Duodenal mucosa (tissue), 2 donors: ENCODE measurements at regions not wholly inside any gene's neighbourhood (a gene's known extent, or its start where the extent isn't known, plus 50 kb on each side); places are given as distances from the start of the nearest gene placed in this dataset.
"Not testable (repeated sequence)": the region's sequence is repeated elsewhere in the genome, so short reads cannot be mapped to it uniquely, and the experiment has no call there.

Experiments used
- H3K27ac ChIP-seq: one replicate; pipeline ENCODE4 v1.7.0; 2013; ENCODE audit warnings: low read depth, low read length
- H3K27me3 ChIP-seq, 2 donors: one replicate each; pipeline ENCODE4 v1.7.0; 2013; ENCODE audit warnings: low read length in 2 of 2, control low read depth in 1 of 2; ENCODE audit not compliant: insufficient read depth in 2 of 2, control insufficient read depth in 1 of 2
- H3K36me3 ChIP-seq, 2 donors: one replicate each; pipeline ENCODE4 v1.7.0; 2013; ENCODE audit warnings: low read length in 2 of 2, control low read depth in 1 of 2; ENCODE audit not compliant: insufficient read depth in 2 of 2, control insufficient read depth in 1 of 2
- H3K4me1 ChIP-seq, 2 donors: one replicate each; pipeline ENCODE4 v1.7.0; 2013; ENCODE audit warnings: low read length in 2 of 2, control low read depth in 1 of 2; ENCODE audit not compliant: insufficient read depth in 2 of 2, control insufficient read depth in 1 of 2
- H3K4me3 ChIP-seq, 2 donors: one replicate each; pipeline ENCODE4 v1.7.0; 2013; ENCODE audit warnings: low read length in 2 of 2, low read depth in 1 of 2
- H3K9ac ChIP-seq, 2 donors: one replicate each; pipeline ENCODE4 v1.7.0; 2013; ENCODE audit warnings: low read length in 2 of 2, low read depth in 1 of 2
- H3K9me3 ChIP-seq, 2 donors: one replicate each; pipeline ENCODE4 v1.7.0; 2013; ENCODE audit warnings: low read length in 2 of 2, control low read depth in 1 of 2; ENCODE audit not compliant: control insufficient read depth in 1 of 2

GRCh38 chr7:106372595-106373318 lies 88.0 kb upstream of the NAMPT start:
- H3K27ac ChIP-seq = no peak overlapping the region
- H3K9ac ChIP-seq = no peak overlapping the region
- H3K36me3 ChIP-seq = no peaks in the 10 kb centered on the region
- no peak overlapping the region for H3K4me3 ChIP-seq
- H3K9me3 ChIP-seq = no peaks in the 10 kb centered on the region
- no peaks in the 10 kb centered on the region for H3K4me1 ChIP-seq
- H3K27me3 ChIP-seq = no peaks in the 10 kb centered on the region

- Histone ChIP-seq H3K9ac (no peak overlapping the region), H3K4me1 (no peaks in the 10 kb centered on the region), H3K27ac (no peak overlapping the region), H3K4me3 (no peak overlapping the region), H3K36me3 (no peaks in the 10 kb centered on the region), H3K9me3 (no peaks in the 10 kb centered on the region), H3K27me3 (no peaks in the 10 kb centered on the region)
Measured at GRCh38 chr7:106372126-106372525, 87.3 kb upstream of the NAMPT start.

- H3K9me3 ChIP-seq = no peaks in the 10 kb centered on the region
- no peak overlapping the region for H3K4me3 ChIP-seq
- no peak overlapping the region for H3K9ac ChIP-seq
- H3K4me1 ChIP-seq = no peaks in the 10 kb centered on the region
- no peaks in the 10 kb centered on the region for H3K27me3 ChIP-seq
- H3K27ac ChIP-seq = no peak overlapping the region
- no peaks in the 10 kb centered on the region for H3K36me3 ChIP-seq
Measured at GRCh38 chr7:106371629-106372028, 86.8 kb upstream of the NAMPT start.

- Histone ChIP-seq H3K4me3 (no peak overlapping the region), H3K27me3 (no peaks in the 10 kb centered on the region), H3K36me3 (no peaks in the 10 kb centered on the region), H3K9ac (no peak overlapping the region), H3K9me3 (no peaks in the 10 kb centered on the region), H3K27ac (no peak overlapping the region), H3K4me1 (peaks cover 0 to 2% of the 10 kb centered on the region in 2 donors)
Measured at GRCh38 chr7:106370542-106370941, 85.8 kb upstream of the NAMPT start.

GRCh38 chr7:106369816-106370215 lies 85.0 kb upstream of the NAMPT start:
- no peak overlapping the region for H3K9ac ChIP-seq
- H3K36me3 ChIP-seq = no peaks in the 10 kb centered on the region
- no peak overlapping the region for H3K4me3 ChIP-seq
- H3K27ac ChIP-seq = no peak overlapping the region
- no peaks in the 10 kb centered on the region for H3K27me3 ChIP-seq
- H3K9me3 ChIP-seq = no peaks in the 10 kb centered on the region
- H3K4me1 ChIP-seq = peaks cover 0 to 6% of the 10 kb centered on the region in 2 donors

GRCh38 chr7:106369352-106369751 lies 84.6 kb upstream of the NAMPT start:
- H3K27me3 ChIP-seq = no peaks in the 10 kb centered on the region
- H3K9ac ChIP-seq = no peak overlapping the region
- H3K4me1 ChIP-seq = peaks cover 0 to 6% of the 10 kb centered on the region in 2 donors
- no peaks in the 10 kb centered on the region for H3K9me3 ChIP-seq
- no peaks in the 10 kb centered on the region for H3K36me3 ChIP-seq
- H3K4me3 ChIP-seq = no peak overlapping the region
- H3K27ac ChIP-seq = no peak overlapping the region

GRCh38 chr7:106367664-106368063 lies 82.9 kb upstream of the NAMPT start:
- H3K36me3 ChIP-seq = no peaks in the 10 kb centered on the region
- H3K4me1 ChIP-seq = peaks cover 0 to 6% of the 10 kb centered on the region in 2 donors
- H3K9me3 ChIP-seq = no peaks in the 10 kb centered on the region
- no peak overlapping the region for H3K9ac ChIP-seq
- H3K27me3 ChIP-seq = no peaks in the 10 kb centered on the region
- H3K27ac ChIP-seq = no peak overlapping the region
- no peak overlapping the region for H3K4me3 ChIP-seq

GRCh38 chr7:106367018-106367420 lies 82.2 kb upstream of the NAMPT start:
- H3K27ac ChIP-seq = no peak overlapping the region

GRCh38 chr7:106365252-106366005 lies 80.6 kb upstream of the NAMPT start:
- H3K27me3 ChIP-seq = no peaks in the 10 kb centered on the region
- H3K27ac ChIP-seq = no peak overlapping the region

More at GRCh38 chr7:106367018-106367420, 82.2 kb upstream of the NAMPT start:
- no peak overlapping the region for H3K9ac ChIP-seq
- no peaks in the 10 kb centered on the region for H3K9me3 ChIP-seq
- H3K4me1 ChIP-seq = peaks cover 0 to 6% of the 10 kb centered on the region in 2 donors
- H3K36me3 ChIP-seq = no peaks in the 10 kb centered on the region
- H3K27me3 ChIP-seq = no peaks in the 10 kb centered on the region
- H3K4me3 ChIP-seq = no peak overlapping the region

GRCh38 chr7:106362507-106362906 lies 77.7 kb upstream of the NAMPT start:
- not testable (repeated sequence) for H3K9ac ChIP-seq, H3K27me3 ChIP-seq, H3K4me3 ChIP-seq, H3K9me3 ChIP-seq, H3K27ac ChIP-seq, H3K36me3 ChIP-seq
- peaks cover 0 to 13% of the 10 kb centered on the region in 2 donors for H3K4me1 ChIP-seq

More at GRCh38 chr7:106365252-106366005, 80.6 kb upstream of the NAMPT start:
- Histone ChIP-seq H3K9me3 (no peaks in the 10 kb centered on the region), H3K9ac (no peak overlapping the region), H3K36me3 (no peaks in the 10 kb centered on the region), H3K4me3 (peak overlapping the region in 1 of 2 donors; percentile 15), H3K4me1 (peaks cover 0 to 6% of the 10 kb centered on the region in 2 donors)
